Activated B cell treated with CpG ODN at 0.5 μM for 24 hours (primary cell): ENCODE measurements at regions not wholly inside any gene's neighbourhood (a gene's known extent, or its start where the extent isn't known, plus 50 kb on each side); places are given as distances from the start of the nearest gene placed in this dataset.

ENCODE experiments used
- ATAC-seq: fragments of 200-7000 bp; cut with Tn5 transposase; one replicate; pipeline ENCODE4 v1.10.0; 2021; ENCODE audit warnings: low read depth, mild to moderate bottlenecking, moderate library complexity
- CTCF ChIA-PET: fragments of 350-600 bp; sonication (Branson Sonifier 250); formaldehyde crosslinking; loops from one replicate; lab custom pipeline; 2021; ENCODE audit warnings: antibody characterized with exemption; lab: Charles Lee
- POLR2A ChIA-PET: fragments of 350-600 bp; sonication (Branson Sonifier 250); formaldehyde crosslinking; loops from one replicate; lab custom pipeline; 2021; ENCODE audit warnings: antibody characterized with exemption; lab: Charles Lee
- DNase-seq: peaks from one replicate; pipeline ENCODE4 v3.0.0; 2022
- H3K27ac Mint-ChIP-seq: one replicate; pipeline ENCODE4 v1.8.0; 2020; ENCODE audit warnings: mixed read lengths
- H3K27me3 Mint-ChIP-seq: one replicate; pipeline ENCODE4 v1.8.0; 2021; ENCODE audit warnings: mixed read lengths
- H3K36me3 Mint-ChIP-seq: one replicate; pipeline ENCODE4 v1.8.0; 2021; ENCODE audit warnings: low read depth, mixed read lengths
- H3K4me1 Mint-ChIP-seq: one replicate; pipeline ENCODE4 v1.8.0; 2021; ENCODE audit warnings: mixed read lengths
- H3K4me3 Mint-ChIP-seq: one replicate; pipeline ENCODE4 v1.8.0; 2020; ENCODE audit warnings: mild to moderate bottlenecking, mixed read lengths
- H3K9me3 Mint-ChIP-seq: one replicate; pipeline ENCODE4 v1.8.0; 2020; ENCODE audit warnings: mixed read lengths
- intact Hi-C: fragments of 100-400 bp; cut with micrococcal nuclease; formaldehyde crosslinking; loops from one replicate; pipeline ENCODE4 v1.15.1; 2024
- TF ChIP-seq, protein P1 (sequence below): fragments of 200-600 bp; IDR thresholded peaks from one replicate; pipeline ENCODE4 v1.8.0; 2022; ENCODE audit warnings: antibody characterized with exemption, mild to moderate bottlenecking

GRCh38 chrX:150216716-150217115 lies 146.4 kb upstream of the MAMLD1 start:
- intact Hi-C loops: no loop called here
- H3K4me3 Mint-ChIP-seq: no peak overlapping the region
- no peaks in the 10 kb centered on the region for H3K27me3 Mint-ChIP-seq
- CTCF ChIA-PET: no interaction called here
- no peak for ATAC-seq
- no peak for DNase-seq
- no peaks in the 10 kb centered on the region for H3K36me3 Mint-ChIP-seq
- POLR2A ChIA-PET: no interaction called here
- no peak overlapping the region for H3K27ac Mint-ChIP-seq
- H3K9me3 Mint-ChIP-seq: no peaks in the 10 kb centered on the region
- TF ChIP-seq, protein P1, sequence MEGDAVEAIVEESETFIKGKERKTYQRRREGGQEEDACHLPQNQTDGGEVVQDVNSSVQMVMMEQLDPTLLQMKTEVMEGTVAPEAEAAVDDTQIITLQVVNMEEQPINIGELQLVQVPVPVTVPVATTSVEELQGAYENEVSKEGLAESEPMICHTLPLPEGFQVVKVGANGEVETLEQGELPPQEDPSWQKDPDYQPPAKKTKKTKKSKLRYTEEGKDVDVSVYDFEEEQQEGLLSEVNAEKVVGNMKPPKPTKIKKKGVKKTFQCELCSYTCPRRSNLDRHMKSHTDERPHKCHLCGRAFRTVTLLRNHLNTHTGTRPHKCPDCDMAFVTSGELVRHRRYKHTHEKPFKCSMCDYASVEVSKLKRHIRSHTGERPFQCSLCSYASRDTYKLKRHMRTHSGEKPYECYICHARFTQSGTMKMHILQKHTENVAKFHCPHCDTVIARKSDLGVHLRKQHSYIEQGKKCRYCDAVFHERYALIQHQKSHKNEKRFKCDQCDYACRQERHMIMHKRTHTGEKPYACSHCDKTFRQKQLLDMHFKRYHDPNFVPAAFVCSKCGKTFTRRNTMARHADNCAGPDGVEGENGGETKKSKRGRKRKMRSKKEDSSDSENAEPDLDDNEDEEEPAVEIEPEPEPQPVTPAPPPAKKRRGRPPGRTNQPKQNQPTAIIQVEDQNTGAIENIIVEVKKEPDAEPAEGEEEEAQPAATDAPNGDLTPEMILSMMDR: no peak
- no peaks in the 10 kb centered on the region for H3K4me1 Mint-ChIP-seq

- H3K9me3 Mint-ChIP-seq: no peaks in the 10 kb centered on the region
- DNase-seq (no peak), ATAC-seq (no peak)
- TF ChIP-seq, protein P1: no peak
- CTCF ChIA-PET: no interaction called here
- H3K36me3 Mint-ChIP-seq: no peaks in the 10 kb centered on the region
- intact Hi-C loops: no loop called here
- POLR2A ChIA-PET: no interaction called here
- no peaks in the 10 kb centered on the region for H3K4me1 Mint-ChIP-seq
- no peak overlapping the region for H3K27ac Mint-ChIP-seq
- H3K27me3 Mint-ChIP-seq: no peaks in the 10 kb centered on the region
- H3K4me3 Mint-ChIP-seq: no peak overlapping the region
Observed at GRCh38 chrX:150217609-150218008, 145.5 kb upstream of the MAMLD1 start.

DNA sequence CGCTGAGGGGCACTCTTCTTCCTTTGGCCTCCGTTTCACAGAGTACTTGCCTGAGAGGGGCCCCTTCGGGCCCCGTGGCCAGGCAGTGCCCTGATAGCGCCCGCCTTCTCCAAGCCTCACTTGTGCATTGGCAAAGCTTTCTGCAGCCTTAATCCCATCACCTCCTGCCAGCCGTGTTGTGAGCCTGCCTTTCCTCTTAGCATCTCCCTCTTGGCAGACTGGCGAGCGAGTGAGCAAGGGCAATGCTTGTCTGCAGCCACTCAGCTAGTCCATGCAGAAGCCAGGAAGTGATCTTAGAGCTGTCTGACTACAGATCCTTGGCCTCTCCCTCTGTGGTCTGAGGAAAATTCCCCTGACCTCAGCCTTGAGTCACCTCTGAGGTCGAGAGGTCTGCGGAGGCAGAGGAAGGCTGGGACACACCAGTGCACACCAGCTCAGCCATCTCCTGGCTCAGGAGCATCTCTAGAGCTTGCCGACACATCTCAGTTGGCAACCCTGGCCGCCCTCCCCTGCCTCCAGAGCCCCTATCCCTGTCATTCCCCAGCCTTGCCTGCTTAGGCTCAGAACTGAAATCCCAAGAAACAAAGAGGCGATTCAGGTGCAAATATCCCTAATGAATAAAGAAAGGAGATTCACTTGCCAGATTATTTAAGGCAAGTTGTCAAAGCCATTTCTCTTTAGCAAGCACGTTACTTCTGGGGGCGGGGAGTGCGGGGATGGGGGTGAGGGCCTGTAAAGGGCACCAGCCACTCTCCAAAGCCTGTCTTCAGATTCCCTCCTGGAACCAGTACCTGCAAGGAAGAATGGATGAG lies 143.5 kb upstream of the MAMLD1 start:
- DNase-seq: no peak
- no peaks in the 10 kb centered on the region for H3K4me1 Mint-ChIP-seq
- no peak for ATAC-seq
- TF ChIP-seq, protein P1: no peak
- intact Hi-C loops: no loop called here
- ChIA-PET POLR2A (no interaction called here), CTCF (no interaction called here)
- no peaks in the 10 kb centered on the region for H3K27me3 Mint-ChIP-seq
- H3K27ac Mint-ChIP-seq: no peak overlapping the region
- no peaks in the 10 kb centered on the region for H3K36me3 Mint-ChIP-seq
- H3K4me3 Mint-ChIP-seq: no peak overlapping the region
- H3K9me3 Mint-ChIP-seq: no peaks in the 10 kb centered on the region

GRCh38 chrX:150223176-150224015 lies 139.7 kb upstream of the MAMLD1 start:
- H3K27ac Mint-ChIP-seq: no peak overlapping the region
- no peaks in the 10 kb centered on the region for H3K36me3 Mint-ChIP-seq
- DNase-seq (no peak), ATAC-seq (no peak)
- H3K4me1 Mint-ChIP-seq: no peaks in the 10 kb centered on the region
- ChIA-PET CTCF (no interaction called here), POLR2A (no interaction called here)
- peaks cover 2% of the 10 kb centered on the region for H3K27me3 Mint-ChIP-seq
- TF ChIP-seq, protein P1: no peak
- H3K4me3 Mint-ChIP-seq: no peak overlapping the region
- no peaks in the 10 kb centered on the region for H3K9me3 Mint-ChIP-seq
- intact Hi-C loops: no loop called here

DNA sequence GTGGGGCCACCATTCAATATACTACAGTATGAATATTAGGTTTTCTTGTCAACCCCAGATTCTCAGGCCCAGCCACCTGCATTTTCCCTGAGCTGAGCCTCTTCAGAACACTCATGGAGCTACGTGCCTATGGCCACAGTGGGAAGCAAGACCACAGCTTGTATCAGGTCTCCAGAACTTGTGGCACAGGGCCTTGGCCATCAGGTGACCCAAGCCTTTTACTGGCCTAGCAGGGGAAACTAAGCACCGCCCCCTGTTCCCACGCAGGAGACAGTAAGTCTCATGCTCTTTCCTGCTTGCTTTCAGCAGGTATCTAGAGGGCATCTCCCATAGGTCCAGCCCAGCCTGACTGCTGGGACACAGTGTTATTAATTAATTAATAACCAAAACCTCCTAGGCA lies 138.4 kb upstream of the MAMLD1 start:
- Mint-ChIP-seq H3K27ac (no peak overlapping the region), H3K4me1 (no peaks in the 10 kb centered on the region), H3K27me3 (peaks cover 2% of the 10 kb centered on the region), H3K36me3 (no peaks in the 10 kb centered on the region), H3K4me3 (no peak overlapping the region), H3K9me3 (no peaks in the 10 kb centered on the region)
- ChIA-PET POLR2A (no interaction called here), CTCF (no interaction called here)
- no peak for ATAC-seq
- DNase-seq: no peak
- TF ChIP-seq, protein P1: no peak
- intact Hi-C loops: no loop called here
